Stimulated activated naive CD8-positive, alpha-beta T cell treated with anti-CD3 and anti-CD28 coated beads, Interleukin-15, amount 100 ng/mL, for 72 hours (primary cell): ENCODE measurements at regions not wholly inside any gene's neighbourhood (a gene's known extent, or its start where the extent isn't known, plus 50 kb on each side); places are given as distances from the start of the nearest gene placed in this dataset.
"Not testable (repeated sequence)": the region's sequence is repeated elsewhere in the genome, so short reads cannot be mapped to it uniquely, and the experiment has no call there.

Source experiments
- ATAC-seq: fragments of 150-1000 bp; cut with Tn5 transposase; 2 replicates; pipeline ENCODE4 v1.10.0; 2021; ENCODE audit warnings: mild to moderate bottlenecking, moderate library complexity
- DNase-seq, 2 donors: peaks; one replicate each; pipeline ENCODE4 v3.0.0; 2021 to 2022
- H3K27ac Mint-ChIP-seq, 2 donors: one replicate each; pipeline ENCODE4 v1.8.0; 2022; ENCODE audit warnings: mild to moderate bottlenecking in 2 of 2, mixed read lengths in 2 of 2, moderate library complexity in 2 of 2
- H3K27me3 Mint-ChIP-seq: one replicate; pipeline ENCODE4 v1.8.0; 2022; ENCODE audit warnings: mixed read lengths
- H3K4me1 Mint-ChIP-seq: one replicate; pipeline ENCODE4 v1.8.0; 2022; ENCODE audit warnings: mild to moderate bottlenecking, mixed read lengths
- H3K4me3 Mint-ChIP-seq, 2 donors: one replicate each; pipeline ENCODE4 v1.8.0; 2022; ENCODE audit warnings: mild to moderate bottlenecking in 2 of 2, mixed read lengths in 2 of 2, moderate library complexity in 1 of 2
- H3K9me3 Mint-ChIP-seq, 2 donors: one replicate each; pipeline ENCODE4 v1.8.0; 2022; ENCODE audit warnings: mixed read lengths in 2 of 2

DNA sequence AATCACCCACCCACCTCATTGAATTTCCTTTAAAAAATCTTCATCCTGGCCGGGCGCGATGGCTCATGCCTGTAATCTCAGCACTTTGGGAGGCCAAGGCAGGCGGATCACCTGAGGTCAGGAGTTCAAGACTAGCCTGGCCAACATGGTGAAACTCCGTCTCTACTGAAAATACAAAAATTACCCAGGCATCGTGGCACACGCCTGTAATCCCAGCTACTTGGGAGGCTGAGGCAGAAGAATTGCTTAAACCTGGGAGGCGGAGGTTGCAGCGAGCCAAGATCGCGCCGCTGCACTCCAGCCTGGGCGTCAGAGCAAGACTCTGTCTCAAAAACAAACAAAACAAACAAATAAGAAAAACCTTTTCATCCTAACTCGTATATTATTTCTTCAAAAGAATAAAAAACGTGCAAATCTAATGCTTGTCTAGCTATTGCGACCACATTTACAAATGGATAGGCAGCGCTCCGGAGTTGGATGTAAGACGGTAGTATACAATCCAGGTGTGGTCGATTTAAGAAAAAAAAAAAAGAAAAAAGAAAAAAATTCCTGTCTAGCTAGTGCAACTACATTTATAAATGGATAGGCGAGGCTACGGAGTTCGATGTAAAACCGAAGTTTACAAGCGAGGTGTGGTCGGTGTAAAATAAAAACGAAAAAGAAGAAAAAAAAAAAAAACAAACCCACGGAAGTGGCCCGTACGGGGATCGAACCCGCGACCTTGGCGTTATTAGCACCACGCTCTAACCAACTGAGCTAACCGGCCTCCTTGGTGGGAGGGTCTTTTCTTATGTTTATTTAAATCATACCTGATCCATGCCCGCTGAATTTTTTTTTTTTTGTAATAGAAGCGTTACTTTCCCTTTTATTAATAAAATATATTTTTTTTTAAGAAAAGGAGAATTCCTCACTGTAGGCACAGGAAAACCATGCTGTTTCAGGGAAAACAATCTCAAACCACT is 70.7 kb upstream of the PRSS16 start:
- DNase-seq = peak; percentile 58 to 65
- Mint-ChIP-seq H3K27me3 (peaks cover 11% of the 10 kb centered on the region), H3K4me1 (peaks cover 9% of the 10 kb centered on the region), H3K9me3 (no peaks in the 10 kb centered on the region), H3K27ac (peak overlapping the region; percentile 94 to 99), H3K4me3 (peak overlapping the region; percentile 84 to 95)
- ATAC-seq = peak; percentile 39

DNA sequence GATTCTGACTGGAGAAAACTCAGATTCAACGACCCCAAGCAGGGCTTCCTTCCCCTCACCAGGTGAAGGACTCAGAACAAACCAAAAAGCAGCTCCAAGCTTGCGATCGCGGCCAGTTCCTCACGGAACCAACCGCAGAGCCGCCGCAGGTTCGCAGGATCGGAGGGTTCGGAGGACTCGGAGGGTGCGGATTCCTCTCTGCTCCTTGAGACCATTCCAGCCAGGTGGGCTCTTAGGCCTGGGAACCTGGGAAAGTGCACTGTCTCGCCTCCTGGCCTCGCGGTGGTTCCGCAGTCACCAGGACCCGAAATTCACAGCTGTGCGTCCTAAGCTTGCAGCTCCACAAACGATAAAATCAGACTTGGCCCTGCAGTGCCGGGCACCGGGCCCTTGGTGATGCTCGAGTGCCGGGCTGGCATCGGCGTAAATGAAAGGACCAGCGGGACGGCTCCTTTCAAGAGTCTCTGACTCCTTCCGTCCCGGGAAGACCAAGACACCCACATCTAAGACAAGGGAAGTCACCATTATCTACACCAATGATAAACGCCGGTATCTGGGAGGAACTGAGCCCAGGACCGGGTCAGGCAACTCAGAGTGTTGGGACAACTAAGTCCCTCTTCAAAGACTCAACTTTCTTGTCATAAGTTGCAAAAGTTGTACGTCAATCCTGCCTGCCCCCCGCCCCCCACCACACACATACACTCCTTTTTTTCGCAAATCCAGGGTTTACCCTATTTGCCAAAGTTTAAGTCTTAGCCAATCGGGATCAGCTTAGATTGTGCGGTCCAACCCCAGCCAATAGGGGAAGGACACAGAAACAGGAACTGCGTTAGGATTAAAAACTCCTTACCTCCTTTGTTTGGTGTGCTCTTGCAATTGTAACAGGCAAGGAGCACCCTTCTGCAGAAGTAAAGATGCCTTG is 69.8 kb upstream of the PRSS16 start:
- peak; percentile 93 for ATAC-seq
- no peaks in the 10 kb centered on the region for H3K9me3 Mint-ChIP-seq

DNA sequence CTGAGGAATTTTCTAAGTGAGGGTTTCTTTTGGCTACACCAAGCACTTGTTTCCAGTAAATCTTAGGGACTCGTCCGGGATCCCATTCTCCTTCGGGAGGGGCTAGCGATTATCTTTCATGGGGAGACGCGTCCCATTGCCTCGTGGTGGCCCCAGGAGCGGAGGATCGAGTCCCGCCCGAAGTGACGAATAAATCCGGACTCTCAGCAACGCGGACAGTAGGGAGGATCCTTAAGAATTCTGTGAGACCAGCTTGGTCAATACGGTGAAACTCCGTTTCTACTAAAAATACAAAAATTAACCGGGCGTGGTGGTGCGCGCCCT is 69.1 kb upstream of the PRSS16 start:
- Mint-ChIP-seq H3K9me3 (no peaks in the 10 kb centered on the region), H3K27ac (no peak overlapping the region), H3K27me3 (peaks cover 11% of the 10 kb centered on the region), H3K4me3 (peak overlapping the region; percentile 84 to 95), H3K4me1 (peaks cover 9% of the 10 kb centered on the region)
- ATAC-seq (no peak), DNase-seq (no peak)

More for the DNA sequence above, 69.8 kb upstream of the PRSS16 start:
- peak; percentile 79 to 87 for DNase-seq
- Mint-ChIP-seq H3K4me3 (peak overlapping the region; percentile 84 to 95), H3K4me1 (peaks cover 9% of the 10 kb centered on the region), H3K27me3 (peaks cover 11% of the 10 kb centered on the region), H3K27ac (peak overlapping the region; percentile 83 to 99)

DNA sequence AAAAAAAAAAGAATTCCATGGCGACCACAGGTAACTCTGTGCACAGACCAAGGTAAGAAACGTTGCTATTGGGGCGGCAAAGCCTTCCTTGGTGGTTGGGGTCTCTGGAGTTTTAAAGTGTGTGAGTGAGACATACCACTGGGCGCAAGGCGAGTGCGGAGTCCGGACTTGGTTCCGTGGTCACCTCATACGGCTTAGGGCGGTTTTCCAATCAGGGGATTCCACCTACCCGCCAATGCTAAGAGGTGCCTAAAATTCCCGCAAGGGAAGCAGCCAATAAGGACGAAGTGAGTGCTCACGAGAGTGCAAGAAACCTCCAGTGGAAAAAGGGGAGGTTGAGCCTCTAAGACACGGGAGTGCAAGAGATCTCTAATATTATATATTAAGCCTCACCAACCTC is 68.6 kb upstream of the PRSS16 start:
- Mint-ChIP-seq H3K4me1 (peaks cover 9% of the 10 kb centered on the region), H3K27me3 (peaks cover 11% of the 10 kb centered on the region), H3K4me3 (peak overlapping the region; percentile 84 to 95), H3K27ac (no peak overlapping the region), H3K9me3 (no peaks in the 10 kb centered on the region)
- DNase-seq (no peak), ATAC-seq (no peak)

DNA sequence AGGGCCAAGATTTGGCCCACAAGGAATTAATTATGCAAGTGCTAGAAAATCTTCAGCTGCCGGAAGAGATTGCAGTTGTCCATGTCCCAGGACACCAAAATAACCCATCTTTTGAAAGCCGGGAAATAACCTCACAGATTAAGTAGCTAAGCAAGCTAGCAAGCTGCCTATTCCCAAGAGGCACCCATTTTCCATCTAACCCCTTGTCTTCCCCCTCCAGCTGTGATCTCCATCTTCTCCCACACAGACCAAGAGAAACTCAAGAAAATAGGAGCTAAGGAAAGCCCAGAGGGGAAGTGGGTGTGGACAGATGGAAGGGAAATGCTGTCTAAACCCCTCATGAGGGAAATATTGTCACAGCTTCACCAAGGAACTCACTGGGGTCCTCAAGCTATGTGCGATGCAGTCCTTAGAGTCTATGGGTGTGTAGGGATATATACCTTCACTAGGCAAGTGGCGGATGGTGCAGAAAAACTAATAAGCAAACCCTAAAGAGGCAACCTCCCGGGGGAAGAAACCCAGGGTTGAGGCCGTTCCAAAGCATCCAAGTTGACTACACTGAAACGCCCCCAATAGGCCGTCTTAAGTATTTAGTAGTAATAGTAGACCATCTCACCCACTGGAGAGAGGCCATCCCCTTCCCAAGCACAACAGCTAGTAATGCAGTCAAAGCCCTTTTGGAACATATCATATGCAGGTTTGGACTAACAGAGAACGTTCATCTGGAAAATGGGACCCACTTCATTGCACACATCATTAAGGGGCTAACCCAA is 64.3 kb upstream of the PRSS16 start:
- H3K4me3 Mint-ChIP-seq = no peak overlapping the region
- peaks cover 11% of the 10 kb centered on the region for H3K27me3 Mint-ChIP-seq
- no peak for DNase-seq
- ATAC-seq = no peak
- no peak overlapping the region for H3K27ac Mint-ChIP-seq
- no peaks in the 10 kb centered on the region for H3K9me3 Mint-ChIP-seq
- H3K4me1 Mint-ChIP-seq = peaks cover 8% of the 10 kb centered on the region

DNA sequence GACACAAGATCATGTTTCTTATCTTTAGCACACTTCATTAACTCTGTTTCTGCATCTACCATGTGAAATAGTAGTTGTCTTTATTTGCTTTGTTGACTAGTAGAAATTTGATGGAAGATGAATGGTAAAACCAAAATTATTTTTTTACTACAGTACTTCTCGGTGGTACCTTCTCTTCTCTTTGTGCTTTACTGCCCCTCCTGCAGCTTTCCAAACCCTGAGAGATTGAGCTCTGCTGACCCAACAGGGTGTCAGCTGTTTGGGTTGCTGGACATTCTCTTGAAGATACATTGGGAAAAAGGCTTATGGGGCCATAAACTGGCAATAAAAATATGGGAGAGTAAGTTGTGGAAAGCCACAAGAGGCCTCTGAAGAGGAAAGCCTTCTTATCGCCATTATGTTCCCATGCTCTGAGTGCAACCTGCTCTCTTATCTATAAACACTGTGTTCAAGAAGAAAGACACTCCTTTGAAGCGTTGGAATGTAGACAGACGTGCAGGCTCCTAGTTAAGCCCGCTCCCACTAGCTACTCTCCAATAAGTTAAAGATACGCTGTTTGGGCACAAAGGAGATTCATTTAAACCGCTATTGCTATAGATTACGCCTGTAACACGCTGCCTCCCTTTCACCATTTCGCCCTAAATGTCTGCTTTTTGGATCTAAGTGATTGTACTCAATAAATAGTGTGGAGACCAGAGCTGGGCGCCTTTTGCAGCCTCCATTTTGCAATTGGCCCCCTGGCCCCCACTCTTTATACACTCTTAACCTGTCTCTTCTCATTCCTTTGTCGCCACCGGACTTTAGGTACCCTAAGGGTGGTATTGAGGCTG is 60.1 kb upstream of the PRSS16 start:
- Mint-ChIP-seq H3K27ac (peak overlapping the region in 1 of 2 donors; percentile 70), H3K4me1 (peaks cover 8% of the 10 kb centered on the region), H3K9me3 (no peaks in the 10 kb centered on the region), H3K27me3 (no peaks in the 10 kb centered on the region), H3K4me3 (peak overlapping the region; percentile 77 to 99)
- no peak for ATAC-seq
- DNase-seq = no peak

DNA sequence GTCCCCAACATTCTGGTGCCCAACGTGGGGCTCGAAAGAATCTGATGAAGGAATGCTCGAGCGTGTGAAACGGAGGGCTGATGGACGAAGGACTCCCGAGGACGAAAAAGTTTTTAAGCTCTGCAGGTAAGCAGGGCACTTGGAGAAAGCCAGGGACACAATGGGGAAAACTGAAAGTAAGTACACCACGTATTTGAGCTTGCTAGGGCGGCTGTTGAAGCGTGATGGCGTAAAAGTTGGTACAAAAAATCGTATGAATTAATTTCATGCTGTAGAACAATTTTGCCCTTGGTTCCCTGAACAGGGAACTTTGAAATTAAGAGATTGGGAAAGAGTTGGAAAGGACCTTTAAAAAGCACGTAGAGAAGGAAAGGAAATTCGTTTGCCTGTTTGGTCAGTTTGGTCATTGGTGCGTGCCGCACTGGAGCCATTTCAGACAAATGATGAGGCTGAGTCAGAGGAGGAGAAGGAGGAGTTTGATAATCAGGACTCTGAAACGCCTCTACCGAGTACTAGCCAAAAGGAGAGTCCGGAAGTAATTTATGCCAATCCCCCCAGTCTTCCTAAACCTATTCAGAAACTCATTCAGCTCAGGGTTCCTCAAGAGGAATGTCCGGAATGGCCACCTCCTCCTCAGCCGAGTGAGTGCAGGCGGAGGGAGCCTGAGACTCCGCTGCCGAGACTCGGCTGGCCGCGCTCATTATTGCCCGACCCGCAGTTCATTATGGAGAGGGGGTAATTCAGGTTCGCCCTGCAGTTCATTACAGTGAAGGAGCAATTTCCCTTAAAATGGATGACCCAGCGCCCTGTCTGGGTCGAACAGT is 59.2 kb upstream of the PRSS16 start:
- ATAC-seq = peak; percentile 89
- Mint-ChIP-seq H3K27ac (peak overlapping the region; percentile 43 to 70), H3K9me3 (no peaks in the 10 kb centered on the region), H3K27me3 (no peaks in the 10 kb centered on the region), H3K4me3 (peak overlapping the region; percentile 77 to 99), H3K4me1 (peaks cover 8% of the 10 kb centered on the region)
- DNase-seq = peak; percentile 44 to 58

DNA sequence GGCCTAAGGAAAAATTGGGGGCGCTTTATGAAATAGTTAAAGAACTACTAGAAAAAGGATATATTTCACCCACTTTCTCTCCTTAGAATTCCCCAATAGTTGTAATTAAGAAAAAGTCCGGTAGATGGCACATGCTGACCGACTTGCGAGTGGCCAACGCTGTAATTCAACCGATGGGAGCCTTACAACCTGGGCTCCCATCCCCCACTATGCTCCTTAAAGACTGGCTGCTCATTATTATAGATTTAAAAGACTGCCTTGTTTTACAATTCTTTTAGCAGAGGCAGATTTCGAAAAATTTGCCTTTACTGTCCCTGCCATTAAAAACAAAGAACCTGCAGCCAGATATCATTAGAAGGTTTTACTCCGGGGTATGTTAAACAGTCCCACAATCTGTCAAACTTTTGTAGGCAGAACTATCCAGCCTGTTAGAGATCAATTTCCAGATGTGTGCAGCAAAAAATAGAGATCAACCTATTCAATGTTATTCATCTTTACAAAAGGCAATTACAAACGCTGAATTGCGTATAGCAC is 58.5 kb upstream of the PRSS16 start:
- Mint-ChIP-seq H3K4me1 (peaks cover 8% of the 10 kb centered on the region), H3K27me3 (no peaks in the 10 kb centered on the region), H3K27ac (peak overlapping the region in 1 of 2 donors; percentile 43), H3K9me3 (no peaks in the 10 kb centered on the region), H3K4me3 (peak overlapping the region; percentile 77 to 99)
- peak in 1 of 2 donors; percentile 53 for DNase-seq
- peak; percentile 89 for ATAC-seq

DNA sequence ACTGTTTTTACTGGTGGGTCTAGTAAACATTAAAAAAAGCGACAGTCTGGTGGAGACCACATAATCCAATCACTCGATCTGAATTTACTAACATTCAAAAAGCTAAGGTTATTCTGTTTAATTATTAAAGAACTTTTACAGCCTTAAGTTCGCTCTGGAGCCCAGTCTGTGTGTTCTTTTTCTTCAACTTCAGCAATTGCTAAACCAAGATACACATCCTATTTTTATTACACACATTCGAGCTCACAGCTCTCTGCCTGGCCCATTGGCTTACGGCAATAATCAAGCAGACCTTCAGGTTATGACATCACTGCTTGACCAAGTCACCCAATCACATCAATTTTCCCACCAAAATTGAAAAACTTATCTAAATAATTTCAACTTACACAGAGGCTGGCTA is 57.4 kb upstream of the PRSS16 start:
- H3K27ac Mint-ChIP-seq = no peak overlapping the region
- no peak overlapping the region for H3K4me3 Mint-ChIP-seq
- ATAC-seq = no peak
- peaks cover 8% of the 10 kb centered on the region for H3K4me1 Mint-ChIP-seq
- H3K9me3 Mint-ChIP-seq = no peaks in the 10 kb centered on the region
- no peak for DNase-seq
- H3K27me3 Mint-ChIP-seq = no peaks in the 10 kb centered on the region

DNA sequence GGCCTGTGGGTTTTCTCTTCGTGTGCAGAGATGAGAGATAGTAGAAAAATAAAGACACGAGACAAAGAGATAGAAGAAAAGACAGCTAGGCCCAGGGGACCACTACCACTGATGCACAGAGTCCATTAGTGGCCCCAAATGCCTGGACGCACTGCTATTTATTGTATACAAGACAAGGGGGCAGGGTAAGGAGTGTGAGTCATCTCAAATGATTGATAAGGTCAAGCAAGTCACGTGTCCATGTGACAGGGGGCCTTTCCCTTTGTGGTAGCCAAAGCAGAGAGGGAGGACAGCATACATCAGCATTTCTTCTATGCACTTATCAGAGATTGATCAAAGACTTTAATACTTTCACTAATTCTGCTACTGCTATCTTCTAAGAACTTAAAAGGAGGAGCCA is 53.0 kb upstream of the PRSS16 start:
- DNase-seq, H3K4me3 Mint-ChIP-seq, ATAC-seq, H3K4me1 Mint-ChIP-seq, H3K9me3 Mint-ChIP-seq: not testable (repeated sequence)
- peaks cover 14% of the 10 kb centered on the region for H3K27me3 Mint-ChIP-seq
- H3K27ac Mint-ChIP-seq = peak overlapping the region in 1 of 2 donors; percentile 63

DNA sequence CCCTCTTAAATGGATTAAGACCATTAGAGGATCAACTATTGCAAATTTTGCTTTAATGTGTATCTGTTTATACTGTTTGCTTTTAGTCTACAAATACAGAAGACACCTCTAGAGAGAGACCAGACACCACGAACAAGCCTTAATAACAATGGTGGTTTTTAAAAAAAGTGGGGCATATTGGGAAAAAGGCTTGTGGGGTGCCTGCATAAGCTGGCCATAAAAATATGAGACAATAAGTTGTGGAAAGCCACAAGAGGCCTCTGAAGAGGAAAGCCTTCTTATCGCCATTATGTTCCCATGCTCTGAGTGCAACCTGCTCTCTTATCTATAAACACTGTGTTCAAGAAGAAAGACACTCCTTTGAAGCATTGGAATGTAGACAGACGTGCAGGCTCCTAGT is 52.0 kb upstream of the PRSS16 start:
- not testable (repeated sequence) for H3K4me3 Mint-ChIP-seq, H3K27ac Mint-ChIP-seq, ATAC-seq, DNase-seq, H3K4me1 Mint-ChIP-seq, H3K9me3 Mint-ChIP-seq
- peaks cover 18% of the 10 kb centered on the region for H3K27me3 Mint-ChIP-seq
